ENCODE measurements at regions not wholly inside any gene's neighbourhood (a gene's known extent, or its start where the extent isn't known, plus 50 kb on each side); places are given as distances from the start of the nearest gene placed in this dataset.

GRCh38 chr14:54094765-54095164 is 138.1 kb upstream of the BMP4 start:
- DNase-seq, result no peak

GRCh38 chr14:54098536-54098935 is 141.9 kb upstream of the BMP4 start:
- no peak for DNase-seq

GRCh38 chr14:54102051-54102456 is 145.4 kb upstream of the BMP4 start:
- DNase-seq, result no peak

- DNase-seq, result no peak
These were observed 145.9 kb upstream of the BMP4 start for GRCh38 chr14:54102530-54102929.

GRCh38 chr14:54104601-54105145 is 148.0 kb upstream of the BMP4 start:
- no peak for DNase-seq

GRCh38 chr14:54105406-54105805 is 148.8 kb upstream of the BMP4 start:
- DNase-seq, result no peak

- DNase-seq, result no peak
These were observed 149.3 kb upstream of the BMP4 start for GRCh38 chr14:54105898-54106297.

- no peak for DNase-seq
These were observed 150.2 kb upstream of the BMP4 start for GRCh38 chr14:54106661-54107377.

- DNase-seq, result no peak
These were observed 152.2 kb upstream of the BMP4 start for GRCh38 chr14:54108481-54109471.

- DNase-seq, result no peak
These were observed 153.0 kb upstream of the BMP4 start for GRCh38 chr14:54109521-54110120.

- DNase-seq, result no peak
These were observed 158.3 kb upstream of the BMP4 start for GRCh38 chr14:54114941-54115340.

GRCh38 chr14:54116198-54116885 is 159.7 kb upstream of the BMP4 start:
- no peak for DNase-seq

- DNase-seq, result no peak
These were observed 160.3 kb upstream of the BMP4 start for GRCh38 chr14:54116972-54117371.

- no peak for DNase-seq
These were observed 160.8 kb upstream of the BMP4 start for GRCh38 chr14:54117396-54117795.

GRCh38 chr14:54117924-54118323 is 161.3 kb upstream of the BMP4 start:
- DNase-seq, result no peak

GRCh38 chr14:54120260-54120659 is 163.6 kb upstream of the BMP4 start:
- no peak for DNase-seq

GRCh38 chr14:54121466-54122027 is 164.9 kb upstream of the BMP4 start:
- DNase-seq, result no peak

- DNase-seq, result no peak
These were observed 167.2 kb upstream of the BMP4 start for GRCh38 chr14:54123841-54124240.

- no peak for DNase-seq
These were observed 168.5 kb upstream of the BMP4 start for GRCh38 chr14:54125109-54125508.

GRCh38 chr14:54126947-54127346 is 170.3 kb upstream of the BMP4 start:
- DNase-seq, result no peak

- no peak for DNase-seq
These were observed 170.9 kb upstream of the BMP4 start for GRCh38 chr14:54127526-54127925.

Measured in activated naive CD4-positive, alpha-beta T cell treated with Interleukin-2 at 50 U/mL for 16 hours (primary cell).